Ascending aorta (tissue), 2 donors: ENCODE measurements at regions not wholly inside any gene's neighbourhood (a gene's known extent, or its start where the extent isn't known, plus 50 kb on each side); places are given as distances from the start of the nearest gene placed in this dataset.

Experiments used
- DNase-seq, 2 donors: peaks; one replicate each; pipeline ENCODE4 v3.0.0-alpha.2; 2019; ENCODE audit warnings: low spot score in 2 of 2
- H3K27ac ChIP-seq, 2 donors: fragments of 200-600 bp; sonication (generic); one replicate each; pipeline ENCODE4 v1.5.1; 2016 to 2017; ENCODE audit warnings: mild to moderate bottlenecking in 1 of 2
- H3K27me3 ChIP-seq: fragments of 200-600 bp; sonication (generic); one replicate; pipeline ENCODE4 v1.5.1; 2017
- H3K36me3 ChIP-seq, 2 donors: fragments of 200-600 bp; sonication (generic); one replicate each; pipeline ENCODE4 v1.5.1; 2016
- H3K4me1 ChIP-seq, 2 donors: fragments of 200-600 bp; sonication (generic); one replicate each; pipeline ENCODE4 v1.5.1; 2016 to 2017; ENCODE audit warnings: mild to moderate bottlenecking in 1 of 2
- H3K4me3 ChIP-seq, 2 donors: fragments of 200-600 bp; sonication (generic); one replicate each; pipeline ENCODE4 v1.5.1; 2016 to 2017; ENCODE audit warnings: mild to moderate bottlenecking in 1 of 2
- H3K9me3 ChIP-seq, 2 donors: fragments of 200-600 bp; sonication (generic); one replicate each; pipeline ENCODE4 v1.5.1; 2016
- CTCF ChIP-seq, 3 experiments: fragments of 200-600 bp in 2 of 3; fragments of 450-650 bp in 1 of 3; sonication (generic) in 2 of 3; IDR thresholded peaks; one replicate each; pipeline ENCODE4 v1.5.1; 2016 to 2019; ENCODE audit warnings: antibody characterized with exemption in 3 of 3, mild to moderate bottlenecking in 1 of 3, moderate library complexity in 1 of 3
- intact Hi-C: fragments of 100-400 bp; cut with DNase I; formaldehyde crosslinking; loops from one replicate; pipeline ENCODE4 v1.15.1; 2023

GRCh38 chr9:17958363-17958762, 379.5 kb downstream of the SH3GL2 start:
- no peak for TF ChIP-seq CTCF (IDR thresholded peaks at IDR 0.05)
- Histone ChIP-seq H3K27me3 (no peaks in the 10 kb centered on the region), H3K4me1 (peaks cover 0 to 2% of the 10 kb centered on the region in 2 donors), H3K27ac (no peak overlapping the region), H3K36me3 (no peaks in the 10 kb centered on the region), H3K9me3 (no peaks in the 10 kb centered on the region), H3K4me3 (no peak overlapping the region)
- no peak for DNase-seq
- intact Hi-C loops, result no loop called here

GRCh38 chr9:17962747-17963146, 383.9 kb downstream of the SH3GL2 start:
- intact Hi-C loops, result loop anchor here (10.0 kb wide), 1 partner anchor 62 kb away; no protein-coding TSS in a partner anchor
- Histone ChIP-seq H3K4me3 (no peak overlapping the region), H3K27ac (no peak overlapping the region), H3K27me3 (no peaks in the 10 kb centered on the region), H3K4me1 (peaks cover 0 to 2% of the 10 kb centered on the region in 2 donors), H3K9me3 (no peaks in the 10 kb centered on the region), H3K36me3 (no peaks in the 10 kb centered on the region)
- DNase-seq, result peak in 1 of 2 donors; percentile 62
- TF ChIP-seq CTCF (IDR thresholded peaks at IDR 0.05), result no peak

- no peaks in the 10 kb centered on the region for H3K4me1 ChIP-seq
- H3K9me3 ChIP-seq, result no peaks in the 10 kb centered on the region
- no peaks in the 10 kb centered on the region for H3K36me3 ChIP-seq
- no peaks in the 10 kb centered on the region for H3K27me3 ChIP-seq
- DNase-seq, result no peak
- H3K4me3 ChIP-seq, result no peak overlapping the region
- no peak for TF ChIP-seq CTCF (IDR thresholded peaks at IDR 0.05)
- intact Hi-C loops, result loop anchor here (10.0 kb wide), 1 partner anchor 61 kb away; no protein-coding TSS in a partner anchor
- no peak overlapping the region for H3K27ac ChIP-seq
Observed at GRCh38 chr9:17963498-17963897, 384.6 kb downstream of the SH3GL2 start.

- Histone ChIP-seq H3K36me3 (no peaks in the 10 kb centered on the region), H3K27me3 (no peaks in the 10 kb centered on the region), H3K4me1 (no peaks in the 10 kb centered on the region), H3K4me3 (no peak overlapping the region), H3K9me3 (no peaks in the 10 kb centered on the region), H3K27ac (no peak overlapping the region)
- intact Hi-C loops, result loop anchor here (10.0 kb wide), 1 partner anchor 57 kb away; no protein-coding TSS in a partner anchor
- no peak for DNase-seq
- TF ChIP-seq CTCF (IDR thresholded peaks at IDR 0.05), result no peak
Observed at GRCh38 chr9:17967731-17968130, 388.9 kb downstream of the SH3GL2 start.

GRCh38 chr9:17969232-17969631, 390.4 kb downstream of the SH3GL2 start:
- no peaks in the 10 kb centered on the region for H3K36me3 ChIP-seq
- intact Hi-C loops, result loop anchor here (10.0 kb wide), 1 partner anchor 56 kb away; no protein-coding TSS in a partner anchor
- no peaks in the 10 kb centered on the region for H3K4me1 ChIP-seq
- H3K9me3 ChIP-seq, result no peaks in the 10 kb centered on the region
- TF ChIP-seq CTCF (IDR thresholded peaks at IDR 0.05), result no peak
- DNase-seq, result no peak
- no peak overlapping the region for H3K4me3 ChIP-seq
- no peaks in the 10 kb centered on the region for H3K27me3 ChIP-seq
- no peak overlapping the region for H3K27ac ChIP-seq

GRCh38 chr9:17970277-17970676, 391.4 kb downstream of the SH3GL2 start:
- no peak for TF ChIP-seq CTCF (IDR thresholded peaks at IDR 0.05)
- Histone ChIP-seq H3K4me3 (no peak overlapping the region), H3K36me3 (no peaks in the 10 kb centered on the region), H3K9me3 (peaks cover 0 to under 1% of the 10 kb centered on the region in 2 donors), H3K27me3 (no peaks in the 10 kb centered on the region), H3K27ac (no peak overlapping the region), H3K4me1 (no peaks in the 10 kb centered on the region)
- intact Hi-C loops, result no loop called here
- DNase-seq, result no peak
